ENCODE measurements at regions not wholly inside any gene's neighbourhood (a gene's known extent, or its start where the extent isn't known, plus 50 kb on each side); places are given as distances from the start of the nearest gene placed in this dataset.

DNA sequence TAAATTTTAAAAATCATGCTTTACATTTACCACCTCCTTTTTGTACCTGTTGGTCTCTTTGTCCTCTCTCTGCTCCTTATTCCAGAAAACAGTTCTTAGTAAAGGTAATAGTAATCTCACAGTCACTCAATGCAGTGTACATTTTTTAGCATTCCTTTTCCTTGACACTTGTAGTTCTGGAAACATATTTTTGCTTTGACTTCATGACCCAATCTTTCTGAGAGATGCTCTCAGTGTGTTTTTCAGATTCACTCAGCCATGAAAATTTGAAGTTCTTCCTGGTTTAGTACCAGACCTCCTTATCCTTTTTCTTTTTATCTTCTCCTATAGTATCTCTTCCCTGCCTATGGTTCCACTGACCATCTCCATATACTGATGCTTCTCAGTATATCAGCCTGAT lies 747.5 kb upstream of the ZEB2 start:
- DNase-seq (ENCODE audit: low read depth): no peak

GRCh38 chr2:145265244-145265643 lies 745.3 kb upstream of the ZEB2 start:
- DNase-seq (ENCODE audit: low read depth): no peak

GRCh38 chr2:145260674-145261073 lies 740.8 kb upstream of the ZEB2 start:
- no peak for DNase-seq (ENCODE audit: low read depth)

- DNase-seq (ENCODE audit: low read depth): no peak
These were observed 740.2 kb upstream of the ZEB2 start for GRCh38 chr2:145260081-145260480.

- peak; percentile 27 for DNase-seq (ENCODE audit: low read depth)
These were observed 739.1 kb upstream of the ZEB2 start for GRCh38 chr2:145258903-145259579.

- DNase-seq (ENCODE audit: low read depth): no peak
These were observed 738.0 kb upstream of the ZEB2 start for GRCh38 chr2:145257931-145258330.

GRCh38 chr2:145256551-145256950 lies 736.6 kb upstream of the ZEB2 start:
- DNase-seq (ENCODE audit: low read depth): no peak

DNA sequence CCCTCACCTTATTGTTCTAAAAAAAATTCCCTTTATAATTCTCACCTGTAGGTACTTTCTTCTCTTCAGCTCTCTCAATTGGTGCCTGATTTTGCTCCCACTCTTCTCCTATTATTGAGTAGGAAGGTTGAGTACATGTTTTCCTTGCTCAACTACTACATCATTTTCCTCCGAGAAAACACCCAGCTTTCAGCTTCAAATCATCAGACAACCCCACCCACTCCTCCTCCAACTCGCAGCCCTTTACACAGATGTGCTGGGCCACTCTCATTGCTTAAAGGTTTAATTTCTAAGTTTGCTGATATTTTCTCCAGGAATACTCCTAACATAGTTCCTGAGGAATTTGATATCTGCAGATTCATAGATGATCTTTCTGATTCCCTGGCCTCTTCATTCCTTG lies 734.4 kb upstream of the ZEB2 start:
- DNase-seq (ENCODE audit: low read depth): no peak

GRCh38 chr2:145253492-145253891 lies 733.6 kb upstream of the ZEB2 start:
- DNase-seq (ENCODE audit: low read depth): no peak

- no peak for DNase-seq (ENCODE audit: low read depth)
These were observed 725.5 kb upstream of the ZEB2 start for GRCh38 chr2:145245268-145245870.

DNA sequence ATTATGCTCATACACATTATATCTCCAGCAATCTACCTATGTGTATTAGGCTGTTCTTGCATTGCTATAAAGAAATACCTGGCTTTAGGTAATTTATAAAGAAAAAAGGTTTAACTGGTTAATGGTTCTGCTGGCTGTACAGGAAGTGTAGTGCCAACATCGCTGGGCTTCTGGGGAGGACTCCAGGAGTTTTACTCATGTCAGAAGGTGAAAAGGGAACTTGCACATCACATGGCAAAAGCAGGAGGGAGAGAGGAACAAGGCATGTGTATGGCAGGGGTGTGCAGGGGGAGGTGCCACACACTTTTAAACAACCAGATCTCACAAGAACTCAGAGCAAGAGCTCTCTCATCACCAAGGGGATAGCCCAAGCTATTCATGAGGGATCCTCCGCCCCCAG lies 715.4 kb upstream of the ZEB2 start:
- DNase-seq (ENCODE audit: low read depth): no peak

DNA sequence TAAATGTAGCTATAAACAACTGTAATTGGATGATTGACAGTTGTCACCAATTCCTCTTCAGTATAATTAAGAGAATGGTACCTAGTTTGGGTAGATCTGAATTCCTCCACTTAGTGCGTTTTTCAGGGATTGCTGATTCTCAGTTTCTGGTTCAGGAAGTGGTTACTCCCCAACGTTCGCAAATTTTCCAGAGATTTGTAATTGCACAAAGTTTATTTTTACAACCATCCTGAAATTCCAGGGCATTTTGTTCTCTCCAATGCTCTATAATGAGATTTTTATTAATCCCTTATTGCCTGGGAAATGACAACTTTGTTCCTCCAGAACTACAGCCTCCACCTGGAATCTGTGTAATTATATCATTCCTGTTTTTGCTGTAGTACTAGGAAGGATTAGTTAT lies 710.6 kb upstream of the ZEB2 start:
- peak; percentile 18 for DNase-seq (ENCODE audit: low read depth)

GRCh38 chr2:145228506-145228905 lies 708.6 kb upstream of the ZEB2 start:
- no peak for DNase-seq (ENCODE audit: low read depth)

GRCh38 chr2:145226901-145227300 lies 707.0 kb upstream of the ZEB2 start:
- DNase-seq (ENCODE audit: low read depth): no peak

DNA sequence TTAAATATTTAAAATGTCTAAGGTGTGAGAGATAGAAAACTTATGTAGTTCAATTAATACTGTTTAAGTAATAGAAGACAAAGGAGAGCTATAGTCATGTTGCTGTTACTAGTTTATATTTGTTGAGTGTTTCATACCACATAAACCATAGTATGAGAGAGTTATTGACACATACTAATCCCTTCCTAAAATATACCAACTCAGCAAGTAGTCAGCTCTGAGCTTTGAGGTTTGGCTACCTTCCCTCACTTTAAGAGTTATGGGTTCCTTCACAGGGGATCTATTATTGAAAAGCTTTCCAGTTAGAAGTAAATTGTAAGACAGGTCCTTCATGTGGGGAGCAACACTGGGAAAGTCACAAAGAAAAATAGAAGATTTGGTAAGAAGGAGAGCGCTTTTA lies 701.6 kb upstream of the ZEB2 start:
- DNase-seq (ENCODE audit: low read depth): no peak

DNA sequence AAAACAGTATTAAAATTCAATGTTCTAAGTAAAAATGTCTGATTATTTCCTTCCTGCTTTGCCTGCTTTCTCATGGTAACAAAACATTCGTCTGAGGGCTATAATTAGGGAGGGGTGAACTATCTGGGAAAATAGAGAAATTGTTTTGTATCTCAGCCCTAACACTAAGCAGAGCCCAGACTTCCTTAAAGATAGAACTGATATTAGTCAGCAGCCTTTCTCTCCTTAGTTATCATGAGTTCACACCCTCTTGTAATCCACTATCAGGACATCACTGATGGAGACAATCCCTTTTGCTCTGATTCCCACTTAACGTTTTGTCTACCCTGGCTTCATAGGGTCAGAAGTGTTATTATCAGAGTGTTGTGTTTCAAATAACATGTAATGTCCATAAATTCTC lies 701.1 kb upstream of the ZEB2 start:
- no peak for DNase-seq (ENCODE audit: low read depth)

DNA sequence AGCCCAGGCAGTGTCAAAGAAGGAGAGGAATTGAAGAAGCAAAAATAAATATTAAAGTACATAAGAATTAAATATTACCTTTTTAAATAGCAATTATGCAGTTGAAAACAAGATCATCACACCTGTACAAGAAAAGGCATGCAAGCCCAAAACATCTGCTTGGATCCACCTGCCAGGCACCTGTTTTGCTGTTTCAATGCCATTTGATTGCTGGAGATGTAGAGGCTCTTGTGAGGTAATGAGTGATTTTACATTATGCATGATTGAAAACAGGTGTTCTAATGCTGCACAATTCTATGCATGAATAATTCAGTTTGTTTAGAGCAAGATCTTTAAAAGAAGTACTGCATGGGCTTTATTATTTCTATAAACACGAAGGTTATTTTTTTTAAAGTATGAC lies 700.6 kb upstream of the ZEB2 start:
- no peak for DNase-seq (ENCODE audit: low read depth)

DNA sequence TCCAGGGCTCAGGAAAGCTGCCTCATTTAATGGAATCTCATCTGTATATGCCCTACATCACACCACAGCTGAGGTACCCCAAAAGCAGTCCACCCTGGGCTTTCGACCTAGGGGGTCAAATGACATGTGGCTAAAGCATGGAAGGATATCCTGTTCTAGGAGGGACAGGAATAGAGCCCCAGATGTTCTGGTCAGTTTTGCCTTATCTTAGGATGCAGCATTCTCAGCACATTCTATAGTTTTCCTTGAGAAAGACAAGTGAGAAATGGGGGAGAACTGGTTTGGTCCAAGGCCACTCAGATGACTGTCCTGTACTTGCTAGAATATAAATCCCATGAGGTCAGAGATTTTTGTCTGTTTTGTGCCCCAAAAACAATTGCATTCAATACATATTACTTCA lies 688.0 kb upstream of the ZEB2 start:
- DNase-seq (ENCODE audit: low read depth): no peak

DNA sequence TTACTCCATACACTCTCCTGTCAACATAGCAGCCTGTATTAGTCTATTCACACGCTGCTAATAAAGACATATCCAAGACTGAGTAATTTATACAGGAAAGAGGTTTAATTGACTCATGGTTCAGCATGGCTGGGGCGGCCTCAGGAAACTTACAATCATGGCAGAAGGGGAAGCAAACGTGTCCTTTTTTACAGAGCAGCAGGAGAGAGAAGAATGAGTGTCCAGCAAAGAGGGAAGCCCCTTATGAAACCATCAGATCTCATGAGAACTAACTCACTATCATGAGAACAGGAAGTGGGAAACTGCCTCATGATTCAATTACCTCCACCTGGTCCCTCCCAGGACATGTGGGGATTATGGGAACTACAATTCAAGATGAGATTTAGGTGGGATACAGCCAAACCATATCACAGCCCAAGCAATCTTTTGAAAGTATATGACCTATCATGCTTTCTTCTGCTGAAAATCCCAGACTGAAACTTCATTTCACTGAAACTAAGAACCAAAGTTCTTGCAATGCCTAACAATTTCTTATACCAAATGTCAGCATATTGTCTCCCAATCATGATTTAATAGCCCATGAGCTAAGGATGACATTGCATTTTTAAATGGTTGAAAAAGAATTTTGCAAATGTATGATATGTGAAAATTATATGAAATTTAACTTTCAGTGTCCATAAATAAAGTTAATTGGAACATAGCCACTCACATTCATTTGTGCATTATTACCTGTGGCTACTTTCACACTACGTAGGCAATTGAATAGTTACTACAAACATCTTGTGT lies 686.8 kb upstream of the ZEB2 start:
- DNase-seq (ENCODE audit: low read depth): no peak

DNA sequence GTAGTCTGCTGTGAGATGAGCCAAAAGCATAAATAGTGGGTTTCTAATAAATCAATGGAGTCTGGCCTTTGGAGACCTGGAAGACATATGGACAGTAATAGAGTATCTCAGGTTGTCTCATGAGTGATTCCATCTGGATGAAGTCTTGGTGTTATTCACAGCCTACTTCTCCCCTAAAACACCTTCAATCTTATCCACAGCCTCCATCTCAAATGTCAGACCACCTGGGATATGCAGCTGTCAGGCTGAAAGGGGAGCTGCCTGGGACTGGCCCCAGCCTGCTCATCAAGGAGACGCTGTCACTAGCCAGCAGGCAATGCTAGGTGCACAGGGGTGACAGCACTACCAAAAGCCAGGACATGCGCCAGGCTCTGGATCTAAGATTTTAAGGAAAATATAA lies 684.0 kb upstream of the ZEB2 start:
- DNase-seq (ENCODE audit: low read depth): no peak

GRCh38 chr2:145199827-145200706 lies 680.1 kb upstream of the ZEB2 start:
- no peak for DNase-seq (ENCODE audit: low read depth)

DNA sequence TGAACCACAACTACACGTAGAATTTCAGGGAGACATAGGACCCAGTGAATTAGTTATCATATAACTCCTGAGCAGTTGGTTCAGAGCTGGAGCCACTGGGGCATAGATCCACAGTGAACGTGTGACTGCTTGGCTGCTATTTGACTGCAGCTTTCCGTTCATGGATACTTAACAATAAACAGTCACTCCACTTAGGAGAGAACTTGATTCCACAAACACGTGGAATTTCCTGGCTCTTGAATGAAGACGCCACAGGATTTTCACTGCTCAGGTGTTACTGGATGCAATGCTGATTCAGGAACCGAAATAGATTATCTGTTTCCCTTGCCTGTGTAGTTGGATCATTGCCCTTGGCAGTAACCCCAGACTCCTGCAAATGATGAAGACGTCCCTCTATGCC lies 679.1 kb upstream of the ZEB2 start:
- DNase-seq (ENCODE audit: low read depth): no peak

Data from non-pigmented ciliary epithelial cell (primary cell).